ENCODE measurements at regions not wholly inside any gene's neighbourhood (a gene's known extent, or its start where the extent isn't known, plus 50 kb on each side); places are given as distances from the start of the nearest gene placed in this dataset.

- TF ChIP-seq, protein P1, sequence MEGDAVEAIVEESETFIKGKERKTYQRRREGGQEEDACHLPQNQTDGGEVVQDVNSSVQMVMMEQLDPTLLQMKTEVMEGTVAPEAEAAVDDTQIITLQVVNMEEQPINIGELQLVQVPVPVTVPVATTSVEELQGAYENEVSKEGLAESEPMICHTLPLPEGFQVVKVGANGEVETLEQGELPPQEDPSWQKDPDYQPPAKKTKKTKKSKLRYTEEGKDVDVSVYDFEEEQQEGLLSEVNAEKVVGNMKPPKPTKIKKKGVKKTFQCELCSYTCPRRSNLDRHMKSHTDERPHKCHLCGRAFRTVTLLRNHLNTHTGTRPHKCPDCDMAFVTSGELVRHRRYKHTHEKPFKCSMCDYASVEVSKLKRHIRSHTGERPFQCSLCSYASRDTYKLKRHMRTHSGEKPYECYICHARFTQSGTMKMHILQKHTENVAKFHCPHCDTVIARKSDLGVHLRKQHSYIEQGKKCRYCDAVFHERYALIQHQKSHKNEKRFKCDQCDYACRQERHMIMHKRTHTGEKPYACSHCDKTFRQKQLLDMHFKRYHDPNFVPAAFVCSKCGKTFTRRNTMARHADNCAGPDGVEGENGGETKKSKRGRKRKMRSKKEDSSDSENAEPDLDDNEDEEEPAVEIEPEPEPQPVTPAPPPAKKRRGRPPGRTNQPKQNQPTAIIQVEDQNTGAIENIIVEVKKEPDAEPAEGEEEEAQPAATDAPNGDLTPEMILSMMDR (conservative IDR thresholded peaks at IDR 0.05; ENCODE audit: low read length), result no peak
- no peak for TF ChIP-seq EZH2phosphoT487 (IDR thresholded peaks at IDR 0.05; ENCODE audit: borderline replicate concordance)
Measured at GRCh38 chr6:44572346-44572745, 184.8 kb downstream of the CDC5L start.

Measured in Loucy (cell line).